22Rv1 (cell line): ENCODE measurements at regions not wholly inside any gene's neighbourhood (a gene's known extent, or its start where the extent isn't known, plus 50 kb on each side); places are given as distances from the start of the nearest gene placed in this dataset.

Source experiments
- ZFX ChIP-seq: fragments of 450-650 bp; IDR thresholded peaks from 2 replicates; pipeline ENCODE4 v1.6.1; 2017; ENCODE audit warnings: antibody characterized with exemption, borderline replicate concordance
- TF ChIP-seq, protein P1 (sequence below): fragments of 450-650 bp; IDR thresholded peaks from 2 replicates; pipeline ENCODE4 v1.5.1; 2017; ENCODE audit warnings: mild to moderate bottlenecking

DNA sequence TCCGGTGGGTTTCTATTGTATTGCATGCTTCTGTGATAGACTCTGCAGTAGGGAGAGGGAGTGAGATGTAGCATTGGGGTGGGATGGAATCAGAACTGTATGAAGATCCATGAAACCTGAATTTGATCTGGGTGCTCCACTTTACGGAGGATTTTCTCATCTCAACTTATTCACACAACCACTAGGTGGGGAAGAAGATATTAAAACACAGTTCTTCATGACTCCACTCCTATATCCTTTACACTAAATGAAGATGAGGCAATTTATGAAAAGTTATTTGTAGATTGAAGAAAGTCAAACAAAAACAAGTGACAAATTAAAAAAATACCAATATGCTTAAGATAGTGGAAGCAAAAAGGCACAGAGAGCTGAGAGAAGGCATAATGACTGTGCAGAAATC lies 92.6 kb upstream of the PDGFD start:
- TF ChIP-seq, protein P1, sequence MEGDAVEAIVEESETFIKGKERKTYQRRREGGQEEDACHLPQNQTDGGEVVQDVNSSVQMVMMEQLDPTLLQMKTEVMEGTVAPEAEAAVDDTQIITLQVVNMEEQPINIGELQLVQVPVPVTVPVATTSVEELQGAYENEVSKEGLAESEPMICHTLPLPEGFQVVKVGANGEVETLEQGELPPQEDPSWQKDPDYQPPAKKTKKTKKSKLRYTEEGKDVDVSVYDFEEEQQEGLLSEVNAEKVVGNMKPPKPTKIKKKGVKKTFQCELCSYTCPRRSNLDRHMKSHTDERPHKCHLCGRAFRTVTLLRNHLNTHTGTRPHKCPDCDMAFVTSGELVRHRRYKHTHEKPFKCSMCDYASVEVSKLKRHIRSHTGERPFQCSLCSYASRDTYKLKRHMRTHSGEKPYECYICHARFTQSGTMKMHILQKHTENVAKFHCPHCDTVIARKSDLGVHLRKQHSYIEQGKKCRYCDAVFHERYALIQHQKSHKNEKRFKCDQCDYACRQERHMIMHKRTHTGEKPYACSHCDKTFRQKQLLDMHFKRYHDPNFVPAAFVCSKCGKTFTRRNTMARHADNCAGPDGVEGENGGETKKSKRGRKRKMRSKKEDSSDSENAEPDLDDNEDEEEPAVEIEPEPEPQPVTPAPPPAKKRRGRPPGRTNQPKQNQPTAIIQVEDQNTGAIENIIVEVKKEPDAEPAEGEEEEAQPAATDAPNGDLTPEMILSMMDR: peak; percentile 22; the same call in 1 of the 2 replicates
- no peak for TF ChIP-seq ZFX
